ENCODE measurements at regions not wholly inside any gene's neighbourhood (a gene's known extent, or its start where the extent isn't known, plus 50 kb on each side); places are given as distances from the start of the nearest gene placed in this dataset.
"Not testable (repeated sequence)": the region's sequence is repeated elsewhere in the genome, so short reads cannot be mapped to it uniquely, and the experiment has no call there.

- Mint-ChIP-seq H3K27me3 (ENCODE audit: low read depth in 3 of 3) (peaks cover 1 to 8% (median 2%) of the 10 kb centered on the region in 3 donors), H3K4me1 (peaks cover 34% of the 10 kb centered on the region in 2 donors), H3K27ac (no peak overlapping the region), H3K4me3 (no peak overlapping the region), H3K36me3 (peaks cover 0 to under 1% (median 0%) of the 10 kb centered on the region in 3 donors), H3K9me3 (no peaks in the 10 kb centered on the region)
- no peak for DNase-seq
Measured at GRCh38 chr5:74971947-74972460, 80.4 kb downstream of the GCNT4 start.

GRCh38 chr5:74970891-74971290 is 81.5 kb downstream of the GCNT4 start:
- not testable (repeated sequence) for H3K36me3 Mint-ChIP-seq; H3K27ac Mint-ChIP-seq; H3K9me3 Mint-ChIP-seq; H3K27me3 Mint-ChIP-seq (ENCODE audit: low read depth in 3 of 3); H3K4me3 Mint-ChIP-seq; DNase-seq
- H3K4me1 Mint-ChIP-seq: peaks cover 23 to 24% of the 10 kb centered on the region in 2 donors

DNA sequence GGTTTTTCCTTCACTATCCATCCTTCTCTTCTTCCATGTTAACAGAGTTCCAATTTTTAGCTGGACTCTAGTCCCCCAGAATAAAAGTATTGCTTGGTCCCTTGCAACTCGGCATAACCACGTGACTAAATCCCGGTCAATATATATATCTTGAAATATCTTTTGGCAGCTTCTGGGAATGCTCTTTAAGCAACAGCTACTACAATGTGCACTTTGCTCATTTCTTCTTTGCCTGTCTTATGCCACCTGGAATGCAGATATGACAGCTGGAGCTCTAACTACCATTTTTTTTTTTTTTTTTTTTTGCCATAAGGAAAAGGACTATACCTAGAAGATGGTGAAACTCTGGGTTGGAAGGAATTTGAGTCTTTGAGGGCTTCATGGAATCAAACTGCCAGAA is 82.6 kb downstream of the GCNT4 start:
- DNase-seq: no peak
- H3K36me3 Mint-ChIP-seq: no peaks in the 10 kb centered on the region
- no peak overlapping the region for H3K27ac Mint-ChIP-seq
- H3K4me3 Mint-ChIP-seq: no peak overlapping the region
- peaks cover 11 to 12% of the 10 kb centered on the region in 2 donors for H3K4me1 Mint-ChIP-seq
- H3K27me3 Mint-ChIP-seq (ENCODE audit: low read depth in 3 of 3): peaks cover 1 to 11% (median 3%) of the 10 kb centered on the region in 3 donors
- H3K9me3 Mint-ChIP-seq: no peaks in the 10 kb centered on the region

- Mint-ChIP-seq H3K4me3 (no peak overlapping the region), H3K4me1 (no peaks in the 10 kb centered on the region), H3K27me3 (ENCODE audit: low read depth in 3 of 3) (peaks cover 1 to 8% (median 3%) of the 10 kb centered on the region in 3 donors), H3K27ac (peak overlapping the region in 1 of 6 donors; percentile 25), H3K9me3 (no peaks in the 10 kb centered on the region), H3K36me3 (no peaks in the 10 kb centered on the region)
- no peak for DNase-seq
Measured at GRCh38 chr5:74966141-74967026, 86.0 kb downstream of the GCNT4 start.

DNA sequence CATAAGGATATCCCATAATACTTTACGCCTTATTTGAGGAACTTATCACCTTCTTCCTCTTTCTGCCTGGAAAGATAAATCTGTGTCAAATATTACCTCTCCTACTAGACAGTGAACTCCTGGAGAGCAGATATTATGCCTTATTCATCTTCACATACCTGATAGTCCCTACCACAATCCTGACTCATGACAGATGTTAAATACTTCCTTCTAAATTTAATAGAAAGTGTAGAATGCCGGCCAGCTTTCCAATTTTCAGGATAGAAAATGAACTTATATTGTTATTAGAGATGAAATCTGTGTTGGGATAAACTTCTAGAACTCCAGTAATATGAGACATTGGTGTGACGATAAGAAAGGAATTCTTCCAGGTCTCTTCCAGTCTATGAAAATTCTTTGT is 89.0 kb downstream of the GCNT4 start:
- no peaks in the 10 kb centered on the region for H3K36me3 Mint-ChIP-seq
- no peaks in the 10 kb centered on the region for H3K9me3 Mint-ChIP-seq
- H3K27me3 Mint-ChIP-seq (ENCODE audit: low read depth in 3 of 3): peaks cover 1 to 5% (median 3%) of the 10 kb centered on the region in 3 donors
- no peak for DNase-seq
- no peak overlapping the region for H3K27ac Mint-ChIP-seq
- no peaks in the 10 kb centered on the region for H3K4me1 Mint-ChIP-seq
- no peak overlapping the region for H3K4me3 Mint-ChIP-seq

GRCh38 chr5:74957906-74958305 is 91.7 kb upstream of the FAM169A start:
- Mint-ChIP-seq H3K27me3 (ENCODE audit: low read depth in 3 of 3) (peaks cover 3 to 4% (median 4%) of the 10 kb centered on the region in 3 donors), H3K36me3 (peaks cover 0 to 3% (median 3%) of the 10 kb centered on the region in 3 donors), H3K4me1 (no peaks in the 10 kb centered on the region)

DNA sequence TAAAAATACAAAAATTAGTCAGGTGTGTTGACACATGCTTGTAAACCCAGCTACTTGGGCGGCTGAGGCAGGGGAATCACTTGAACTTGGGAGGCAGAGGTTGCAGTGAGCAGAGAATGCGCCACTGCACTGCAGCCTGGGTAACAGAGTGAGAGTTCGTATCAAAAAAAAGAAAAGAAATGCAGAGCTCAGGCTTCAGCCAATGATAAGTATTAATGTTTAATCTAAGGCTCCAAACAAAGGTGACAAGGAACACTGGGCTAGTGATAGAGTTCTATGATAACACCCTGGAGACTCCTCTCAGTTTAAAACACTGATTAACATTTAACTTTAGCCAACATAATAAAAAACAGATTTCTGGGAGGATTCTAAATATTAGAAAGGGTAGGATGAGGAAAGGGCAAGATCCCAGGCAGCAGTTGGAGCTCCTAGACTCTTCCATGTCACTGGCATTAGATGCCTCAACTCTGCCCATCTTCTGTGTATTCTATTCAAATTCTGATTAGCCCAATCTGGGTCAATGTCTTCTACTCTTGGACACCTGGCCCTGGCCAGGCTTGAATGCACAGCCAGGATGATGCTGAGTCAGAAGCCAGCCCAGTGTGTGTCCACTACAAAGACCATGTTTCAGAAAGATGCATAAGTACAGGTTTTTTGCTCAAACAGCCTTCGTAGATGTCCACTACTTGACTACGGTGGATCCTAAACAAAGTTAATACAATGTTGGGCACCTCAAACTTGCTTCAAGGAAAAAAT is 91.0 kb upstream of the FAM169A start:
- Mint-ChIP-seq H3K27me3 (ENCODE audit: low read depth in 3 of 3) (peaks cover 3 to 4% (median 4%) of the 10 kb centered on the region in 3 donors), H3K4me1 (no peaks in the 10 kb centered on the region), H3K4me3 (no peak overlapping the region), H3K36me3 (peaks cover 0 to 3% (median 3%) of the 10 kb centered on the region in 3 donors), H3K9me3 (peaks cover 0 to 2% (median 0%) of the 10 kb centered on the region in 6 donors), H3K27ac (no peak overlapping the region)
- DNase-seq: no peak

More at GRCh38 chr5:74957906-74958305, 91.7 kb upstream of the FAM169A start:
- no peak for DNase-seq
- no peak overlapping the region for H3K27ac Mint-ChIP-seq
- H3K9me3 Mint-ChIP-seq: peaks cover 0 to 2% (median 0%) of the 10 kb centered on the region in 6 donors
- no peak overlapping the region for H3K4me3 Mint-ChIP-seq

GRCh38 chr5:74956278-74956677 is 90.1 kb upstream of the FAM169A start:
- DNase-seq: no peak
- Mint-ChIP-seq H3K27me3 (ENCODE audit: low read depth in 3 of 3) (peaks cover 3 to 6% (median 4%) of the 10 kb centered on the region in 3 donors), H3K9me3 (peaks cover 0 to 2% (median 0%) of the 10 kb centered on the region in 6 donors), H3K4me1 (no peaks in the 10 kb centered on the region), H3K4me3 (no peak overlapping the region), H3K36me3 (peaks cover 0 to 3% (median 3%) of the 10 kb centered on the region in 3 donors), H3K27ac (no peak overlapping the region)

DNA sequence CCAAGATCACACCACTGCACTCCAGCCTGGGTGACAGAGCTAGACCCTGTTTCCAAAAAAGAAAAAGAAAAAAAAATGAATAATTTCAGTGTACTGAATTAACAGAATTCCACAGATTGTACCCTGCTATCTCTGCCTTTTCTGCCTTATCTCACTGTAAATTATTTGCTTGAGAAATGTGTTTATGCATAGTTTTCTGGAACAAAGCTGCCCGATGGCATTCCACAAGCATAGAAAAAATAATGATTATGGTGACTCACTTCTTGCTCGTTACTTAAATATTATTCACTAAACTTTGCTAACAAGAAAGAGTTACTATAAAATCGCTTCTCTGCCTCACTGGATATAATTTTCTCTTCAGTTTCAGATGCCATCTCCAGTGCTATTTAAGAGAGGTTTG is 88.7 kb upstream of the FAM169A start:
- no peak overlapping the region for H3K4me3 Mint-ChIP-seq
- peaks cover 0 to 3% (median 3%) of the 10 kb centered on the region in 3 donors for H3K36me3 Mint-ChIP-seq
- peaks cover 4 to 6% (median 6%) of the 10 kb centered on the region in 3 donors for H3K27me3 Mint-ChIP-seq (ENCODE audit: low read depth in 3 of 3)
- no peak overlapping the region for H3K27ac Mint-ChIP-seq
- DNase-seq: no peak
- peaks cover 0 to 2% (median 0%) of the 10 kb centered on the region in 6 donors for H3K9me3 Mint-ChIP-seq
- no peaks in the 10 kb centered on the region for H3K4me1 Mint-ChIP-seq

DNA sequence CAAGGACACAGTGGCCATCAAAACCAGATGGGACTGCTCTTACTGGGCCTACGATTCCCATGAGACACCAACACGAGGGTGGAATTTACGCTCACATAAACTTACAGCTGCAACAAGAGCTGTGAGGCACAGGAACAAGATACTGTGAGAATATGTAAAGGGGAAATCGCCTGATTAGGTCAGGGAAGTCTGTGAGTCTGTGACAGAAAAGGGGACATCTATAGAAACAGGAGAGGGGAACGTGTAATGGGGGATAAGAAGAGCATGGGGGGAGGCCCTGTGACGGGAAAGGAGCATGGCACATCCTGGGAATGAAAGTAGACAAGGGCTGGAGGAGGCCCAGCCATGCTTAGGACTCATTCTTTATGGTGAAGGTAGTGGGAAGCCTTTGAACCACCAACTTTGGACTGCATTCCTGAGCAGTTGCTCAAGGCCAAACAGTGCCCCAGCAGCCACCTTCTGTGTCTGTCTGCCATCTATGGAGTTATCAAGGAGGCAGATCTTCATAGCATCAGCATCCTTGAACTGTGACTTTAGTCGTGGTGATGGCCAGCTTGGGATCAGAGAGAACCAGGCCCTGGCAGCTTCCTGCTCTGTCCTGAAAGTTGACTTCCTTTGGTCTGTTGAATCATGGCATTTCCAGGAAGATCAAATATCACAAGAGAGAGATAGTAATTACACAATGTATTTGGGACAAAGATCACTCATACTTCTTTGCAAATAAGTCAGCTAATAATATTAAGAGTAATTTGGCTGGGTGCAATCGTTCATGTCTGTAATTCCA is 87.9 kb upstream of the FAM169A start:
- no peak for DNase-seq
- Mint-ChIP-seq H3K36me3 (peaks cover 0 to 3% (median 3%) of the 10 kb centered on the region in 3 donors), H3K4me1 (no peaks in the 10 kb centered on the region), H3K27ac (no peak overlapping the region), H3K9me3 (peaks cover 0 to 2% (median 0%) of the 10 kb centered on the region in 6 donors), H3K27me3 (ENCODE audit: low read depth in 3 of 3) (peaks cover 4 to 6% (median 6%) of the 10 kb centered on the region in 3 donors), H3K4me3 (no peak overlapping the region)

DNA sequence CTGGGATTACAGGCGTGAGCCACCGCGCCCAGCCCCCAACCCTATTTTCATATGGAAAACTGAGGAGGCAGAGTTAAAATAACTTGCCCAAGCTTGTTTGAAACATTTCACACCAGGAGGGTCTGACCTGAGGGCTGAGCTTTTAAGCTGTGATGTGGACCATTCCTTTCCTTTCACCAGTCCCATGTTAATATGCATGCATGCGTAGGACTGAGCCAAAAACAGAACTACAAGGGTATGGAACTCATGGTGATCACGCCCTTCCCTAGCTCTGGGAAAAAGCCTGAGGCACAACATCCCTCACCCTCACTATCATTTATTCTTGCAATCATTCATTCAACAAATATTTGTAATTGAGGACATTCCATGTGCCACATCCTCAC is 87.4 kb upstream of the FAM169A start:
- Mint-ChIP-seq H3K4me3 (no peak overlapping the region), H3K4me1 (no peaks in the 10 kb centered on the region), H3K9me3 (peaks cover 0 to 2% (median 0%) of the 10 kb centered on the region in 6 donors), H3K36me3 (peaks cover 0 to 3% (median 3%) of the 10 kb centered on the region in 3 donors), H3K27ac (no peak overlapping the region), H3K27me3 (ENCODE audit: low read depth in 3 of 3) (peaks cover 4 to 6% (median 6%) of the 10 kb centered on the region in 3 donors)
- no peak for DNase-seq

DNA sequence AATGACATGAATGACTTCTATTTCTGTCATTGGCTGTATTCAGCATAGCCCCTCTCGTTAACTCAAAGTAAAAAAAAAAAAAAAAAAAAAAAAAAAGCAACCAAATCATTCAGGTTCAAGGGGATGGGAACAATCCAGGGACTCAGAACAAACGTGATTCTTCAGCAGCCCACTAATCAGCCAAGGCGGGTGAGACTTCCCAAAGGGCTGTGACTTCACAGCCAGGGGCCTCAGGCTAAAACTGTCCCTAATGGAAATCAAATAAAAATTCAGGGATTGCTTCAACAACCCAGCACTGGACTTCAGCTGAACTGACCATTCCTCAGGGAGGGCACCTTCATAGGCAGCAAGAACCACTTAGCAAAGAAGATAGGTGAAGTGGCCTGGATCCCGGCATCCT is 86.2 kb upstream of the FAM169A start:
- no peak for DNase-seq
- Mint-ChIP-seq H3K4me3 (no peak overlapping the region), H3K4me1 (no peaks in the 10 kb centered on the region), H3K27ac (no peak overlapping the region), H3K9me3 (peaks cover 0 to 2% (median 0%) of the 10 kb centered on the region in 6 donors), H3K27me3 (ENCODE audit: low read depth in 3 of 3) (peaks cover 2 to 6% (median 3%) of the 10 kb centered on the region in 3 donors), H3K36me3 (peaks cover 0 to 3% (median 3%) of the 10 kb centered on the region in 3 donors)

- Mint-ChIP-seq H3K4me1 (no peaks in the 10 kb centered on the region), H3K4me3 (no peak overlapping the region), H3K36me3 (peaks cover 0 to 3% (median 3%) of the 10 kb centered on the region in 3 donors), H3K27ac (no peak overlapping the region), H3K9me3 (peaks cover 0 to 2% (median 0%) of the 10 kb centered on the region in 6 donors), H3K27me3 (ENCODE audit: low read depth in 3 of 3) (peaks cover 2 to 6% (median 3%) of the 10 kb centered on the region in 3 donors)
- no peak for DNase-seq
Measured at GRCh38 chr5:74951865-74952264, 85.7 kb upstream of the FAM169A start.
